GM23338 (cell line): ENCODE measurements at regions not wholly inside any gene's neighbourhood (a gene's known extent, or its start where the extent isn't known, plus 50 kb on each side); places are given as distances from the start of the nearest gene placed in this dataset.

Experiments
- ATAC-seq: fragments of 200-7000 bp; cut with Tn5 transposase; 3 replicates; pipeline ENCODE4 v1.9.1; 2020
- DNase-seq: peaks from one replicate; pipeline ENCODE4 v3.0.0-alpha.2; 2015; ENCODE audit warnings: low spot score
- H2AFZ ChIP-seq: fragments of 200-600 bp; sonication (generic); 2 replicates; pipeline ENCODE4 v1.8.0; 2016; ENCODE audit warnings: antibody characterized with exemption, mild to moderate bottlenecking, moderate library complexity
- H3F3A ChIP-seq: fragments of 200-600 bp; sonication (generic); replicated peaks from 2 replicates; pipeline ENCODE4 v1.8.0; 2017; ENCODE audit warnings: antibody characterized with exemption, mixed run types, low read depth
- H3K27ac ChIP-seq: fragments of 200-600 bp; sonication (generic); 2 replicates; pipeline ENCODE4 v1.6.1; 2016; ENCODE audit warnings: low read depth
- H3K27me3 ChIP-seq: fragments of 200-600 bp; sonication (generic); 2 replicates; pipeline ENCODE4 v1.8.0; 2016; ENCODE audit warnings: mild to moderate bottlenecking, mixed run types, moderate library complexity; ENCODE audit not compliant: insufficient read depth
- H3K36me3 ChIP-seq: fragments of 200-600 bp; sonication (generic); 2 replicates; pipeline ENCODE4 v1.8.0; 2016; ENCODE audit warnings: mild to moderate bottlenecking; ENCODE audit not compliant: insufficient read depth
- H3K4me1 ChIP-seq: fragments of 200-600 bp; sonication (generic); 2 replicates; pipeline ENCODE4 v1.8.0; 2016; ENCODE audit warnings: mild to moderate bottlenecking, moderate library complexity; ENCODE audit not compliant: insufficient read depth
- H3K4me2 ChIP-seq: fragments of 200-600 bp; sonication (generic); 2 replicates; pipeline ENCODE4 v1.7.1; 2017; ENCODE audit warnings: mixed run types
- H3K4me3 ChIP-seq: fragments of 200-600 bp; sonication (generic); 2 replicates; pipeline ENCODE4 v1.6.1; 2016; ENCODE audit warnings: mixed run types
- H3K79me2 ChIP-seq: fragments of 200-600 bp; sonication (generic); replicated peaks from 2 replicates; pipeline ENCODE4 v1.8.0; 2017; ENCODE audit warnings: mild to moderate bottlenecking; ENCODE audit not compliant: insufficient read depth
- H3K9me2 ChIP-seq: fragments of 200-600 bp; sonication (generic); 2 replicates; pipeline ENCODE4 v1.8.0; 2017; ENCODE audit not compliant: insufficient read depth
- H4K20me1 ChIP-seq: fragments of 200-600 bp; sonication (generic); replicated peaks from 2 replicates; pipeline ENCODE4 v1.8.0; 2017; ENCODE audit warnings: mild to moderate bottlenecking; ENCODE audit not compliant: insufficient read depth
- H3K27ac Mint-ChIP-seq: 2 replicates; pipeline ENCODE4 v1.8.0; 2020; ENCODE audit warnings: inconsistent platforms, mild to moderate bottlenecking, moderate library complexity, mixed read lengths
- H3K27me3 Mint-ChIP-seq: 3 replicates; pipeline ENCODE4 v1.8.0; 2022; ENCODE audit warnings: low read depth, mild to moderate bottlenecking, moderate library complexity, mixed read lengths, inconsistent platforms; ENCODE audit not compliant: insufficient read depth, poor library complexity
- H3K36me3 Mint-ChIP-seq: 3 replicates; pipeline ENCODE4 v1.8.0; 2021; ENCODE audit warnings: low read depth, mild to moderate bottlenecking, inconsistent platforms, moderate library complexity, mixed read lengths
- H3K4me1 Mint-ChIP-seq: 3 replicates; pipeline ENCODE4 v1.8.0; 2020; ENCODE audit warnings: mild to moderate bottlenecking, inconsistent platforms, mixed read lengths
- H3K4me3 Mint-ChIP-seq: 3 replicates; pipeline ENCODE4 v1.8.0; 2021; ENCODE audit warnings: moderate library complexity, mild to moderate bottlenecking, inconsistent platforms, mixed read lengths
- H3K9me3 Mint-ChIP-seq: 3 replicates; pipeline ENCODE4 v1.8.0; 2020; ENCODE audit warnings: moderate library complexity, mild to moderate bottlenecking, inconsistent platforms, mixed read lengths
- CREB1 ChIP-seq: fragments of 250-450 bp; sonication (Bioruptor Pico); IDR thresholded peaks from 2 replicates; pipeline ENCODE4 v1.5.0; 2020; ENCODE audit warnings: low read depth, mild to moderate bottlenecking, moderate library complexity
- CTCF ChIP-seq, 2 experiments: fragments of 200-600 bp in 1 of 2; sonication (generic) in 1 of 2; conservative IDR thresholded peaks; 2 replicates each; pipeline versions ENCODE4 v1.5.1 to v1.6.1; 2016 to 2017; ENCODE audit warnings: antibody characterized with exemption in 2 of 2, low read depth in 2 of 2, mild to moderate bottlenecking in 2 of 2, moderate library complexity in 1 of 2
- JUNB ChIP-seq: IDR thresholded peaks from one replicate; pipeline ENCODE4 v1.6.1; 2016; ENCODE audit warnings: antibody characterized with exemption; ENCODE audit not compliant: unreplicated experiment
- NANOG ChIP-seq: IDR thresholded peaks from 2 replicates; pipeline ENCODE4 v1.6.1; 2016; ENCODE audit warnings: antibody characterized with exemption, borderline replicate concordance
- POLR2AphosphoS5 ChIP-seq: IDR thresholded peaks from 2 replicates; pipeline ENCODE4 v1.6.1; 2016; ENCODE audit warnings: antibody characterized with exemption, low read depth
- REST ChIP-seq: IDR thresholded peaks from one replicate; pipeline ENCODE4 v1.6.1; 2018; ENCODE audit warnings: antibody characterized with exemption; ENCODE audit not compliant: unreplicated experiment
- STAT1 ChIP-seq: IDR thresholded peaks from one replicate; pipeline ENCODE4 v1.6.1; 2016; ENCODE audit warnings: antibody characterized with exemption; ENCODE audit not compliant: unreplicated experiment
- ZNF114 ChIP-seq: fragments of 250-450 bp; sonication (Bioruptor Pico); IDR thresholded peaks from 2 replicates; pipeline ENCODE4 v1.5.0; 2020; ENCODE audit warnings: mild to moderate bottlenecking, moderate library complexity
- ZNF331 ChIP-seq: fragments of 250-450 bp; sonication (Bioruptor Pico); IDR thresholded peaks from 2 replicates; pipeline ENCODE4 v1.5.0; 2020; ENCODE audit warnings: low read depth, mild to moderate bottlenecking, moderate library complexity
- ZNF462 ChIP-seq: fragments of 250-450 bp; sonication (Bioruptor Pico); IDR thresholded peaks from 2 replicates; pipeline ENCODE4 v1.5.0; 2020; ENCODE audit warnings: mild to moderate bottlenecking, moderate library complexity

- H3K27ac ChIP-seq = no peak overlapping the region
- ATAC-seq = no peak
- H3K4me2 ChIP-seq = no peak overlapping the region
- no peaks in the 10 kb centered on the region for H3K27me3 ChIP-seq
- Mint-ChIP-seq H3K27me3 (no peaks in the 10 kb centered on the region), H3K9me3 (no peaks in the 10 kb centered on the region), H3K27ac (no peak overlapping the region), H3K4me3 (no peak overlapping the region), H3K36me3 (no peaks in the 10 kb centered on the region), H3K4me1 (peaks cover 15% of the 10 kb centered on the region)
- H4K20me1 ChIP-seq = no peaks in the 10 kb centered on the region
- H3K36me3 ChIP-seq = no peaks in the 10 kb centered on the region
- no peak overlapping the region for H2AFZ ChIP-seq
- no peaks in the 10 kb centered on the region for H3F3A ChIP-seq
- H3K4me3 ChIP-seq = no peak overlapping the region
- H3K9me2 ChIP-seq = 0 out of 2 replicates have a peak, but pooled peaks cover 2% of the 10 kb centered on the region
- peaks cover 5% of the 10 kb centered on the region; the same call in 1 of the 2 replicates for H3K4me1 ChIP-seq
- no peak for DNase-seq
- no peak for TF ChIP-seq ZNF462 (CRISPR knock-in tag)
- TF ChIP-seq ZNF331 (CRISPR knock-in tag) = no peak
- TF ChIP-seq REST = no peak
- TF ChIP-seq JUNB = no peak
- no peak for TF ChIP-seq NANOG
- no peak for TF ChIP-seq CTCF (conservative IDR thresholded peaks at IDR 0.05; ENCODE audit: low read depth in 2 of 2)
- no peak for TF ChIP-seq CREB1 (CRISPR knock-in tag)
- no peak for TF ChIP-seq ZNF114
- TF ChIP-seq STAT1 = no peak
- TF ChIP-seq POLR2AphosphoS5 = no peak
- no peaks in the 10 kb centered on the region for H3K79me2 ChIP-seq
Measured at GRCh38 chr3:167940241-167940640, 155.5 kb downstream of the GOLIM4 start.
